H9 (cell line): ENCODE measurements at regions not wholly inside any gene's neighbourhood (a gene's known extent, or its start where the extent isn't known, plus 50 kb on each side); places are given as distances from the start of the nearest gene placed in this dataset.

Experiments used
- DNase-seq: peaks from one replicate; pipeline ENCODE4 v3.0.0-alpha.2; 2017
- H2AFZ ChIP-seq: one replicate; pipeline ENCODE4 v1.6.1; 2013; ENCODE audit warnings: mild to moderate bottlenecking, low read length, control low read depth, moderate library complexity
- H2AK5ac ChIP-seq: 2 replicates; pipeline ENCODE4 v1.6.1; 2013; ENCODE audit warnings: low read length, control low read depth, mixed read lengths; ENCODE audit not compliant: insufficient read length
- H2BK120ac ChIP-seq: one replicate; pipeline ENCODE4 v1.6.1; 2013; ENCODE audit warnings: low read depth, mild to moderate bottlenecking, low read length, control low read depth, inconsistent platforms; ENCODE audit not compliant: poor library complexity, severe bottlenecking
- H2BK12ac ChIP-seq: 2 replicates; pipeline ENCODE4 v1.6.1; 2013; ENCODE audit warnings: low read length, control low read depth, mixed read lengths, low read depth; ENCODE audit not compliant: insufficient read length
- H2BK15ac ChIP-seq: 2 replicates; pipeline ENCODE4 v1.6.1; 2013; ENCODE audit warnings: low read depth, low read length, control low read depth
- H2BK20ac ChIP-seq: one replicate; pipeline ENCODE4 v1.6.1; 2013; ENCODE audit warnings: low read depth, mild to moderate bottlenecking, low read length, control low read depth, inconsistent platforms; ENCODE audit not compliant: poor library complexity, severe bottlenecking
- H2BK5ac ChIP-seq: 2 replicates; pipeline ENCODE4 v1.6.1; 2013; ENCODE audit warnings: low read length, control low read depth, mixed read lengths; ENCODE audit not compliant: insufficient read length
- H3K14ac ChIP-seq: 2 replicates; pipeline ENCODE4 v1.6.1; 2013; ENCODE audit warnings: low read length, control low read depth; ENCODE audit not compliant: insufficient read depth
- H3K18ac ChIP-seq: 2 replicates; pipeline ENCODE4 v1.6.1; 2013; ENCODE audit warnings: low read depth, mild to moderate bottlenecking, mixed read lengths, low read length, control low read depth; ENCODE audit not compliant: insufficient read length
- H3K23ac ChIP-seq: 2 replicates; pipeline ENCODE4 v1.6.1; 2013; ENCODE audit warnings: low read length, control low read depth, mixed read lengths, low read depth; ENCODE audit not compliant: insufficient read length
- H3K23me2 ChIP-seq: 2 replicates; pipeline ENCODE4 v1.6.1; 2013; ENCODE audit warnings: low read depth, mild to moderate bottlenecking, mixed read lengths, low read length, control low read depth; ENCODE audit not compliant: insufficient read length, poor library complexity, severe bottlenecking
- H3K27ac ChIP-seq: 2 replicates; pipeline ENCODE4 v1.5.1; 2013; ENCODE audit warnings: low read length, control low read depth, mixed read lengths, low read depth; ENCODE audit not compliant: insufficient read length
- H3K27me3 ChIP-seq: 2 replicates; pipeline ENCODE4 v1.6.1; 2013; ENCODE audit warnings: low read length, control low read depth, inconsistent platforms; ENCODE audit not compliant: insufficient read depth
- H3K4ac ChIP-seq: 2 replicates; pipeline ENCODE4 v1.6.1; 2013; ENCODE audit warnings: low read depth, mild to moderate bottlenecking, control low read depth, inconsistent platforms, low read length, moderate library complexity
- H3K4me1 ChIP-seq: 2 replicates; pipeline ENCODE4 v1.6.1; 2013; ENCODE audit warnings: low read length, control low read depth, inconsistent platforms; ENCODE audit not compliant: insufficient read depth
- H3K4me2 ChIP-seq: 2 replicates; pipeline ENCODE4 v1.6.1; 2013; ENCODE audit warnings: low read length, control low read depth, mixed read lengths; ENCODE audit not compliant: insufficient read length, insufficient read depth
- H3K56ac ChIP-seq: 2 replicates; pipeline ENCODE4 v1.6.1; 2013; ENCODE audit warnings: low read depth, mild to moderate bottlenecking, mixed read lengths, low read length, control low read depth; ENCODE audit not compliant: insufficient read length
- H3K79me1 ChIP-seq: 2 replicates; pipeline ENCODE4 v1.6.1; 2013; ENCODE audit warnings: low read depth, mild to moderate bottlenecking, moderate library complexity, low read length, control low read depth, inconsistent platforms; ENCODE audit not compliant: insufficient read depth, poor library complexity, severe bottlenecking
- H3K79me2 ChIP-seq: 2 replicates; pipeline ENCODE4 v1.6.1; 2013; ENCODE audit warnings: low read length, control low read depth, inconsistent platforms; ENCODE audit not compliant: insufficient read depth
- H3K9ac ChIP-seq: 2 replicates; pipeline ENCODE4 v1.6.1; 2013; ENCODE audit warnings: low read length, control low read depth, mixed read lengths; ENCODE audit not compliant: insufficient read length; ENCODE audit errors: extremely low read depth
- H3K9me3 ChIP-seq: one replicate; pipeline ENCODE4 v1.6.1; 2013; ENCODE audit warnings: low read depth, low read length, inconsistent platforms; ENCODE audit not compliant: control insufficient read depth
- H3T11ph ChIP-seq: one replicate; pipeline ENCODE4 v1.6.1; 2013; ENCODE audit warnings: mild to moderate bottlenecking, low read length, control low read depth, inconsistent platforms
- H4K20me1 ChIP-seq: one replicate; pipeline ENCODE4 v1.6.1; 2013; ENCODE audit not compliant: control insufficient read depth, insufficient read length, insufficient read depth
- H4K5ac ChIP-seq: 2 replicates; pipeline ENCODE4 v1.6.1; 2013; ENCODE audit warnings: low read depth, mild to moderate bottlenecking, mixed read lengths, low read length, control low read depth; ENCODE audit not compliant: insufficient read length
- H4K8ac ChIP-seq: replicated peaks from 2 replicates; pipeline ENCODE4 v1.6.1; 2013; ENCODE audit warnings: low read length, control low read depth, mixed read lengths, low read depth; ENCODE audit not compliant: insufficient read length
- H4K91ac ChIP-seq: 2 replicates; pipeline ENCODE4 v1.6.1; 2013; ENCODE audit warnings: low read depth, mild to moderate bottlenecking, moderate library complexity, mixed read lengths, low read length, control low read depth; ENCODE audit not compliant: insufficient read length
- H3K27ac Mint-ChIP-seq, 3 experiments: 2 replicates in 2 of 3; 3 replicates in 1 of 3; pipeline ENCODE4 v1.8.0; 2020 to 2021; ENCODE audit warnings: mixed read lengths in 3 of 3, mild to moderate bottlenecking in 1 of 3, moderate library complexity in 1 of 3
- H3K27me3 Mint-ChIP-seq: 2 replicates; pipeline ENCODE4 v1.8.0; 2021; ENCODE audit warnings: low read depth, mild to moderate bottlenecking, moderate library complexity, mixed read lengths
- H3K36me3 Mint-ChIP-seq, 3 experiments: 2 replicates in 2 of 3; 3 replicates in 1 of 3; pipeline ENCODE4 v1.8.0; 2020 to 2021; ENCODE audit warnings: low read depth in 3 of 3, mixed read lengths in 3 of 3; ENCODE audit not compliant: insufficient read depth in 1 of 3
- H3K4me1 Mint-ChIP-seq, 2 experiments: 2 replicates each; pipeline ENCODE4 v1.8.0; 2020; ENCODE audit warnings: mixed read lengths in 2 of 2
- H3K4me3 Mint-ChIP-seq, 2 experiments: 2 replicates in 1 of 2; 3 replicates in 1 of 2; pipeline ENCODE4 v1.8.0; 2020 to 2021; ENCODE audit warnings: mild to moderate bottlenecking in 2 of 2, mixed read lengths in 2 of 2, moderate library complexity in 1 of 2
- H3K9me3 Mint-ChIP-seq, 2 experiments: 2 replicates in 1 of 2; 3 replicates in 1 of 2; pipeline ENCODE4 v1.8.0; 2020; ENCODE audit warnings: mild to moderate bottlenecking in 2 of 2, mixed read lengths in 2 of 2, moderate library complexity in 1 of 2
- WGBS: extraction: QIAGEN DNeasy Blood & Tissue Kit; methylation state at CpG from one replicate; pipeline ENCODE4 v1.1.7; 2013; ENCODE audit warnings: missing lambda C conversion rate, low lambda C conversion rate, mixed read lengths; ENCODE audit not compliant: insufficient read length; ENCODE audit errors: extremely low coverage; 5-methylcytosine and 5-hydroxymethylcytosine counted together
- TF ChIP-seq, protein P1 (sequence below): fragments of 200-600 bp; sonication (generic); conservative IDR thresholded peaks from 3 replicates; pipeline ENCODE4 v1.8.0; 2021; ENCODE audit warnings: antibody characterized with exemption, mild to moderate bottlenecking

GRCh38 chr18:2002604-2003003, 568.7 kb downstream of the METTL4 start:
- Histone ChIP-seq H2BK12ac (no peak overlapping the region), H3K27ac (no peak overlapping the region), H2AK5ac (no peak overlapping the region), H2BK20ac (no peak overlapping the region), H3K23me2 (no peaks in the 10 kb centered on the region), H4K5ac (no peak overlapping the region), H3K23ac (no peak overlapping the region), H4K91ac (no peak overlapping the region), H4K8ac (no peak overlapping the region), H2BK120ac (no peak overlapping the region), H3K9me3 (no peaks in the 10 kb centered on the region), H3K4me2 (no peak overlapping the region), H3K9ac (no peak overlapping the region), H4K20me1 (no peaks in the 10 kb centered on the region), H3K27me3 (no peaks in the 10 kb centered on the region), H3K4ac (no peak overlapping the region), H3K79me2 (no peaks in the 10 kb centered on the region), H2AFZ (no peak overlapping the region), H3K4me1 (no peaks in the 10 kb centered on the region), H2BK15ac (no peak overlapping the region), H3K79me1 (no peaks in the 10 kb centered on the region), H2BK5ac (no peak overlapping the region), H3K18ac (no peak overlapping the region), H3T11ph (no peak overlapping the region), H3K14ac (no peak overlapping the region), H3K56ac (no peak overlapping the region)
- no CpG with 5 or more reads among the region's 7 CpGs for WGBS
- H3K9me3 Mint-ChIP-seq: peaks cover 0 to 2% of the 10 kb centered on the region in 2 experiments; a peak in 1 of 5 replicates
- peaks cover 29 to 40% of the 10 kb centered on the region in 2 experiments for H3K4me1 Mint-ChIP-seq
- H3K4me3 Mint-ChIP-seq: no peak overlapping the region
- DNase-seq: no peak
- H3K27ac Mint-ChIP-seq: peak overlapping the region in 2 of 3 experiments; percentile 38 to 95; a peak in 5 of 7 replicates
- H3K27me3 Mint-ChIP-seq: no peaks in the 10 kb centered on the region
- TF ChIP-seq, protein P1, sequence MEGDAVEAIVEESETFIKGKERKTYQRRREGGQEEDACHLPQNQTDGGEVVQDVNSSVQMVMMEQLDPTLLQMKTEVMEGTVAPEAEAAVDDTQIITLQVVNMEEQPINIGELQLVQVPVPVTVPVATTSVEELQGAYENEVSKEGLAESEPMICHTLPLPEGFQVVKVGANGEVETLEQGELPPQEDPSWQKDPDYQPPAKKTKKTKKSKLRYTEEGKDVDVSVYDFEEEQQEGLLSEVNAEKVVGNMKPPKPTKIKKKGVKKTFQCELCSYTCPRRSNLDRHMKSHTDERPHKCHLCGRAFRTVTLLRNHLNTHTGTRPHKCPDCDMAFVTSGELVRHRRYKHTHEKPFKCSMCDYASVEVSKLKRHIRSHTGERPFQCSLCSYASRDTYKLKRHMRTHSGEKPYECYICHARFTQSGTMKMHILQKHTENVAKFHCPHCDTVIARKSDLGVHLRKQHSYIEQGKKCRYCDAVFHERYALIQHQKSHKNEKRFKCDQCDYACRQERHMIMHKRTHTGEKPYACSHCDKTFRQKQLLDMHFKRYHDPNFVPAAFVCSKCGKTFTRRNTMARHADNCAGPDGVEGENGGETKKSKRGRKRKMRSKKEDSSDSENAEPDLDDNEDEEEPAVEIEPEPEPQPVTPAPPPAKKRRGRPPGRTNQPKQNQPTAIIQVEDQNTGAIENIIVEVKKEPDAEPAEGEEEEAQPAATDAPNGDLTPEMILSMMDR: no peak
- peaks cover 0 to 5% (median 0%) of the 10 kb centered on the region in 3 experiments; a peak in 2 of 7 replicates for H3K36me3 Mint-ChIP-seq
